Stimulated activated CD8-positive, alpha-beta memory T cell treated with anti-CD3 and anti-CD28 coated beads, Interleukin-12 subunit alpha, Interleukin-12 subunit beta, amount 100 ng/mL, for 1 hour (primary cell): ENCODE measurements at regions not wholly inside any gene's neighbourhood (a gene's known extent, or its start where the extent isn't known, plus 50 kb on each side); places are given as distances from the start of the nearest gene placed in this dataset.

Source experiments
- DNase-seq: peaks from one replicate; pipeline ENCODE4 v3.0.0-alpha.2; 2020; ENCODE audit warnings: low read depth

GRCh38 chr5:159861086-159861485 is 55.2 kb upstream of the ADRA1B start:
- no peak for DNase-seq

- no peak for DNase-seq
Measured at GRCh38 chr5:159864885-159865691, 51.2 kb upstream of the ADRA1B start.

GRCh38 chr5:159866093-159866492 is 50.2 kb upstream of the ADRA1B start:
- DNase-seq, result no peak
